Immature natural killer cell (primary cell): ENCODE measurements at regions not wholly inside any gene's neighbourhood (a gene's known extent, or its start where the extent isn't known, plus 50 kb on each side); places are given as distances from the start of the nearest gene placed in this dataset.

Experiments
- DNase-seq, 3 donors: peaks; one replicate each; pipeline ENCODE4 v3.0.0; 2022; ENCODE audit warnings: mixed read lengths in 1 of 3
- H3K27ac Mint-ChIP-seq, 6 donors: one replicate each; pipeline ENCODE4 v1.8.0; 2020; ENCODE audit warnings: mixed read lengths in 6 of 6, mild to moderate bottlenecking in 5 of 6, inconsistent platforms in 4 of 6, moderate library complexity in 3 of 6
- H3K27me3 Mint-ChIP-seq, 3 donors: one replicate each; pipeline ENCODE4 v1.8.0; 2020 to 2021; ENCODE audit warnings: low read depth in 3 of 3, mild to moderate bottlenecking in 3 of 3, mixed read lengths in 3 of 3, moderate library complexity in 3 of 3, inconsistent platforms in 1 of 3
- H3K36me3 Mint-ChIP-seq, 3 donors: one replicate each; pipeline ENCODE4 v1.8.0; 2020; ENCODE audit warnings: mixed read lengths in 3 of 3, inconsistent platforms in 2 of 3, mild to moderate bottlenecking in 2 of 3
- H3K4me1 Mint-ChIP-seq, 2 donors: one replicate each; pipeline ENCODE4 v1.8.0; 2020; ENCODE audit warnings: inconsistent platforms in 2 of 2, mild to moderate bottlenecking in 2 of 2, mixed read lengths in 2 of 2, moderate library complexity in 1 of 2
- H3K4me3 Mint-ChIP-seq, 5 donors: one replicate each; pipeline ENCODE4 v1.8.0; 2020; ENCODE audit warnings: mild to moderate bottlenecking in 5 of 5, mixed read lengths in 5 of 5, inconsistent platforms in 3 of 5, moderate library complexity in 3 of 5
- H3K9me3 Mint-ChIP-seq, 6 donors: one replicate each; pipeline ENCODE4 v1.8.0; 2020; ENCODE audit warnings: mild to moderate bottlenecking in 6 of 6, mixed read lengths in 6 of 6, inconsistent platforms in 4 of 6, moderate library complexity in 3 of 6

DNA sequence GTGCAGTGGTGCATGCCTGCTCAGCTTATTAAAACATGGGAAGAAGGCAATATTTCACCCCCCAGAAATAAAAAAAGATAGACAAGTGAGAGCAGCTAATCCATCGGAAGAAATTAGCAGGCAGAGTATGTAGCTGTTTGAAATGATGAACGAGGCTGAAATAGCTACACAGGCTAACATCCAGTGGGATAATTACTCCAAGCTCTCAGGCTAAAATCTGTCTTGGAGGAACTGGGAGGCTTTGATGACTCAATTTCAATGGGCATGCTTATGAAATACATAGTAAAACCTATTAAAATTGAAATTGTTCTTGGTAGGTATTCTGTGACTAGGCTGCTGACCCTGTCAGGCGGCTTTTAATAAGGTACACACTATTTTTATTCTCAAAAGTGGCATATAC lies 84.1 kb upstream of the RRP15 start:
- Mint-ChIP-seq H3K27me3 (peaks cover 2 to 4% (median 4%) of the 10 kb centered on the region in 3 donors), H3K36me3 (no peaks in the 10 kb centered on the region), H3K4me1 (no peaks in the 10 kb centered on the region), H3K27ac (no peak overlapping the region), H3K9me3 (peaks cover 0 to 11% (median 3%) of the 10 kb centered on the region in 6 donors), H3K4me3 (no peak overlapping the region)
- DNase-seq: no peak

GRCh38 chr1:218201601-218202000 lies 83.5 kb upstream of the RRP15 start:
- Mint-ChIP-seq H3K4me1 (no peaks in the 10 kb centered on the region), H3K27ac (no peak overlapping the region), H3K4me3 (no peak overlapping the region), H3K27me3 (peaks cover 2 to 4% (median 4%) of the 10 kb centered on the region in 3 donors), H3K36me3 (no peaks in the 10 kb centered on the region), H3K9me3 (peaks cover 0 to 6% (median 3%) of the 10 kb centered on the region in 6 donors)
- DNase-seq: no peak

DNA sequence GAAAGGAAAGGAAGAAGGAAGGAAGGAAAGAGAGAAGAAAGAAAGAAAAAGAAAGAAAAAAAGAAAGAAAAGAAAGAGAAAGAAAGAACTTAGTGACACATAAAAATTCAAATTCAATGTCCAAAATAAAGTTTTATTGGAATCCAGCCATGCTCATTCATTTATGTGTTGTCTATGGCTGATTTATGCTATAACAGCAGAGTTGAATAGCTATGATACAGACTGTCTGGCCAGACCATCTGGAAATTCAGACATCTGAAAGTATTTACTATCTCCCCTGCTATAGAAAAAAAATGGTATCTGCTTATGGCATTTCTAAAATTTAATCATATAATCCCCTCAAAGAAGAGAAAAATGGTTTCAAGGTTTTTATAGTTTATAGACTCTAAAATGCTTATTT lies 79.4 kb upstream of the RRP15 start:
- no peak for DNase-seq
- peaks cover 2 to 6% (median 4%) of the 10 kb centered on the region in 3 donors for H3K27me3 Mint-ChIP-seq
- H3K9me3 Mint-ChIP-seq: peaks cover 0 to 5% (median 3%) of the 10 kb centered on the region in 6 donors
- no peak overlapping the region for H3K4me3 Mint-ChIP-seq
- H3K4me1 Mint-ChIP-seq: no peaks in the 10 kb centered on the region
- no peak overlapping the region for H3K27ac Mint-ChIP-seq
- no peaks in the 10 kb centered on the region for H3K36me3 Mint-ChIP-seq

DNA sequence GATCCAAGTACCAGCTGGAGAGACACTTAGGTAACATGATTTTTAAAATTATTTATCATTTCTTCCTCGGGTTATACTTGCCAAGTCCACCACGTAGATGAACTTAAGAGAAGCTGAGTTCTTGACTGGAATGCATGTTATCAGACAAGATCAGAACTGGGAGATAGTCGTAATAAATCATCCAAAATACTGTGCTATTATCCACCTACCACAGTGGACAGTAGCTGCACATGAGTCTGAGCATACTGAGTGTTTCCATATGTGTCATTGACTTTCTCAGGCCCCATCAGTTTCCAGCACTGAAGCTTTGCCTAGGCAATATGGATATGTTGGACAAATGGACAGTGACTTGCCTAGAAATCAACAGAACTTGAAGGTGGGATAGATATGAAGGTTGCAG lies 77.9 kb upstream of the RRP15 start:
- peaks cover 0 to 5% (median 2%) of the 10 kb centered on the region in 6 donors for H3K9me3 Mint-ChIP-seq
- H3K27ac Mint-ChIP-seq: no peak overlapping the region
- no peak for DNase-seq
- H3K36me3 Mint-ChIP-seq: no peaks in the 10 kb centered on the region
- no peak overlapping the region for H3K4me3 Mint-ChIP-seq
- no peaks in the 10 kb centered on the region for H3K4me1 Mint-ChIP-seq
- H3K27me3 Mint-ChIP-seq: peaks cover 2 to 6% (median 4%) of the 10 kb centered on the region in 3 donors

GRCh38 chr1:218209351-218209861 lies 75.7 kb upstream of the RRP15 start:
- no peak overlapping the region for H3K4me3 Mint-ChIP-seq
- H3K27ac Mint-ChIP-seq: no peak overlapping the region
- H3K36me3 Mint-ChIP-seq: no peaks in the 10 kb centered on the region

GRCh38 chr1:218211241-218211640 lies 73.9 kb upstream of the RRP15 start:
- no peak overlapping the region for H3K27ac Mint-ChIP-seq
- H3K4me3 Mint-ChIP-seq: no peak overlapping the region
- peaks cover 0 to 11% (median 2%) of the 10 kb centered on the region in 6 donors for H3K9me3 Mint-ChIP-seq
- no peaks in the 10 kb centered on the region for H3K4me1 Mint-ChIP-seq
- H3K27me3 Mint-ChIP-seq: peaks cover 0 to 11% (median 8%) of the 10 kb centered on the region in 3 donors
- no peak for DNase-seq
- H3K36me3 Mint-ChIP-seq: no peaks in the 10 kb centered on the region

More at GRCh38 chr1:218209351-218209861, 75.7 kb upstream of the RRP15 start:
- Mint-ChIP-seq H3K4me1 (no peaks in the 10 kb centered on the region), H3K27me3 (peaks cover 0 to 6% (median 5%) of the 10 kb centered on the region in 3 donors), H3K9me3 (peaks cover 0 to 11% (median 0%) of the 10 kb centered on the region in 6 donors)
- DNase-seq: no peak

DNA sequence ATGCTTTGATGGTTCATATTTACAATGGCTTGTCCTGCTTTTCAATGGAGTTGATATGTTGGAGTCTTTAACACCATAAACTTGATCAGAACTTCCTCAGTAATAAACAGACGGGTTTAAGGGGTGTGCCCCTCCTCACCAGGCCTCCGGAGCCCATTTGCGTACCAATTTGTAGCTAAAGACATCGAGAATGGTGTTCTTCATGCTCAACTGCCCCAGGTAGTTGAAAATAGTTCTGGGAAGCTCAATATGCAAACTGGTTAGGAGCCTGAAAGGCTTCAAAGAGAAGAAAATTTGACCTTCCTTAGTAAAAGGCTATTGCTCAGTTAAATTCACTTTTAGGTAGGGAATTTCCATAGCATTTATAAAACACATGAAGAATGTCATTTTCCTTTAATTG lies 68.1 kb upstream of the RRP15 start:
- Mint-ChIP-seq H3K27ac (no peak overlapping the region), H3K4me1 (no peaks in the 10 kb centered on the region), H3K27me3 (peaks cover 0 to 15% (median 6%) of the 10 kb centered on the region in 3 donors), H3K36me3 (no peaks in the 10 kb centered on the region), H3K9me3 (peaks cover 0 to 8% (median 2%) of the 10 kb centered on the region in 6 donors), H3K4me3 (no peak overlapping the region)
- DNase-seq: no peak

- peaks cover 0 to 9% (median 3%) of the 10 kb centered on the region in 3 donors for H3K27me3 Mint-ChIP-seq
- H3K4me3 Mint-ChIP-seq: no peak overlapping the region
- DNase-seq: no peak
- no peaks in the 10 kb centered on the region for H3K36me3 Mint-ChIP-seq
- no peaks in the 10 kb centered on the region for H3K4me1 Mint-ChIP-seq
- no peak overlapping the region for H3K27ac Mint-ChIP-seq
- H3K9me3 Mint-ChIP-seq: peaks cover 0 to 8% (median 2%) of the 10 kb centered on the region in 6 donors
Observed at GRCh38 chr1:218219460-218219859, 65.6 kb upstream of the RRP15 start.

DNA sequence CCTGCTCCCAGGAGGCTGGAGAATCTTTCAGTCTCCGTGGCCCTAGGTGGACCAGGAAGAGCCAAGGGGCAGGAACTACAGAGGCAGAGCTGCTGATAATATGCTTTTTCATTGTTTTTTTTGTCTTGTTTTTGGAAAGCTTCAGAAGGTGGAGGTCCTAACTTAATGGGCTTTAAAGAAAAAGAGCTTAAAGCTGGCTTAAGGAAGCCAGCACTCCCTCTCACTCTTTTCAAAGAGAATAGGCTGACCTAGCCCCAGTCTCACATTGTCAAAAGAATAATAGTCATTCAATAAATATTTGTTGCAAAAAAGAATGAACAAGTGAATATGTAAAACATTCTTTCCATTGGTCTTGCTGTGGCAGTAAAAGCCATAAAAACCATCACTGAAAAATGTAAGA lies 61.0 kb upstream of the RRP15 start:
- Mint-ChIP-seq H3K27ac (no peak overlapping the region), H3K4me3 (no peak overlapping the region), H3K4me1 (no peaks in the 10 kb centered on the region), H3K36me3 (no peaks in the 10 kb centered on the region), H3K9me3 (peaks cover 0 to 4% (median 0%) of the 10 kb centered on the region in 6 donors), H3K27me3 (peaks cover 0 to 4% (median 0%) of the 10 kb centered on the region in 3 donors)
- DNase-seq: no peak

DNA sequence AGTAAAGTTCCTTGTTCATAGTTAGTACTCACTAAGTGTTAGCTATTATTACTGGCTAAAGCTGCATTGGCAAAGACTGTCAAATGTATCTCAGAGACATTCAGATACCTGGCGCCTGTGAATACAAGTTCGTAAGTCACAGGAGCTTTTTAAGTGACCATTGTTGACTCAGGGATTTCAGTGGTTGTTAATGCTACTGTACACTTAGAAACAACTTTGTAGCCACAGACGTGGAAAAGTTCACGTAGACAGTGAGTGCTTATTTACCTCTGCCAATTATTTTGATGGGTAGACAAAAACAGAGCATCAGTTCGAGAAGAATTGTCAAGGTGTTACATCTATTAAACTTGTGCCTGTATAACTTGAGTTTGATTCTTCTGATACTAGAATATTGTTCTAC lies 59.1 kb upstream of the RRP15 start:
- Mint-ChIP-seq H3K27ac (no peak overlapping the region), H3K4me1 (no peaks in the 10 kb centered on the region), H3K27me3 (peaks cover 0 to 4% (median 0%) of the 10 kb centered on the region in 3 donors), H3K4me3 (no peak overlapping the region), H3K36me3 (no peaks in the 10 kb centered on the region), H3K9me3 (peaks cover 0 to 4% (median 0%) of the 10 kb centered on the region in 6 donors)
- DNase-seq: no peak
